Spleen (tissue), 11 donors: ENCODE measurements at regions not wholly inside any gene's neighbourhood (a gene's known extent, or its start where the extent isn't known, plus 50 kb on each side); places are given as distances from the start of the nearest gene placed in this dataset.

ENCODE experiments used
- DNase-seq: peaks from one replicate; pipeline ENCODE4 v3.0.0-alpha.2; 2020
- H3K27ac ChIP-seq, 8 donors: fragments of 200-600 bp; sonication (generic) in 7 of 8; 1 replicate in 4 of 8; 2 replicates in 4 of 8; pipeline versions ENCODE4 v1.5.0 to v1.8.0; 2016 to 2021; ENCODE audit warnings: inconsistent platforms in 4 of 8, mild to moderate bottlenecking in 4 of 8, moderate library complexity in 1 of 8
- H3K27me3 ChIP-seq, 7 donors: fragments of 200-600 bp; sonication (generic) in 6 of 7; replicated peaks in 1 of 7; 1 replicate in 4 of 7; 2 replicates in 3 of 7; pipeline versions ENCODE4 v1.5.0 to v1.8.0; 2016 to 2021; ENCODE audit warnings: inconsistent platforms in 3 of 7, mild to moderate bottlenecking in 1 of 7
- H3K36me3 ChIP-seq, 6 donors: fragments of 200-600 bp; sonication (generic) in 5 of 6; 1 replicate in 4 of 6; 2 replicates in 2 of 6; pipeline versions ENCODE4 v1.5.0 to v1.8.0; 2016 to 2021; ENCODE audit warnings: inconsistent platforms in 2 of 6
- H3K4me1 ChIP-seq, 6 donors: fragments of 200-600 bp; sonication (generic) in 5 of 6; 1 replicate in 3 of 6; 2 replicates in 3 of 6; pipeline versions ENCODE4 v1.5.0 to v1.8.0; 2016 to 2021; ENCODE audit warnings: inconsistent platforms in 3 of 6
- H3K4me3 ChIP-seq, 8 donors: fragments of 200-600 bp; sonication (generic) in 7 of 8; 1 replicate in 4 of 8; 2 replicates in 4 of 8; pipeline versions ENCODE4 v1.5.0 to v1.8.0; 2016 to 2021; ENCODE audit warnings: inconsistent platforms in 4 of 8, mild to moderate bottlenecking in 4 of 8, moderate library complexity in 2 of 8
- H3K9me3 ChIP-seq, 8 donors: fragments of 200-600 bp; sonication (generic) in 7 of 8; 1 replicate in 4 of 8; 2 replicates in 4 of 8; pipeline versions ENCODE4 v1.5.0 to v1.8.0; 2016 to 2021; ENCODE audit warnings: inconsistent platforms in 4 of 8
- CTCF ChIP-seq, 11 experiments: fragments of 200-600 bp in 7 of 11; fragments of 450-650 bp in 4 of 11; sonication (generic) in 4 of 11; IDR thresholded peaks in 8 of 11; conservative IDR thresholded peaks in 3 of 11; 1 replicate in 7 of 11; 2 replicates in 4 of 11; pipeline versions ENCODE4 v1.4.0 to v1.8.0; 2016 to 2021; ENCODE audit warnings: antibody characterized with exemption in 11 of 11, inconsistent platforms in 4 of 11, mild to moderate bottlenecking in 1 of 11
- POLR2A ChIP-seq, 3 donors: fragments of 450-650 bp; IDR thresholded peaks; one replicate each; pipeline ENCODE4 v1.5.1; 2017; ENCODE audit warnings: antibody characterized with exemption in 3 of 3, mild to moderate bottlenecking in 1 of 3
- POLR2AphosphoS5 ChIP-seq, 3 donors: sonication (generic); formaldehyde crosslinking; IDR thresholded peaks; one replicate each; pipeline ENCODE4 v1.5.1; 2017; ENCODE audit warnings: antibody characterized with exemption in 3 of 3
- WGBS, 5 donors: extraction: QIAGEN DNeasy Blood & Tissue Kit in 3 of 5; methylation state at CpG; one replicate each; pipeline versions ENCODE4 v1.1.5 to v1.1.7; 2013 to 2018; 5-methylcytosine and 5-hydroxymethylcytosine counted together
- intact Hi-C: fragments of 100-400 bp; cut with DNase I; formaldehyde crosslinking; loops from one replicate; pipeline ENCODE4 v1.15.0; 2023; ENCODE audit warnings: low total_unique reads
- donor health status: healthy with polysubstance abuse.
- donor health status: DM: no; HTN: no; CAD: no; lungs with moderate emphysema.
- donor health status: DM: no; HTN: no; CAD: no.
- donor health status: Bipolar disorder and iron deficiency.
- donor health status: healthy.
- donor health status: DM: no; HTN: no; CAD: no.
- donor health status: DM: yes; HTN: yes; CAD: no.

- WGBS, 5 donors, result 78 to 90% (median 87%) methylated on average over 9 to 11 of the region's 11 CpGs
- intact Hi-C loops, result no loop called here
- no peak overlapping the region for H3K4me3 ChIP-seq
Measured at GRCh38 chr6:906920-907319, 214.0 kb upstream of the EXOC2 start.

GRCh38 chr6:905556-905955, 212.6 kb upstream of the EXOC2 start:
- H3K4me3 ChIP-seq, result no peak overlapping the region
- H3K9me3 ChIP-seq, result no peaks in the 10 kb centered on the region
- peaks cover 0 to 15% (median 0%) of the 10 kb centered on the region in 7 donors for H3K27me3 ChIP-seq
- intact Hi-C loops, result no loop called here
- H3K4me1 ChIP-seq, result no peaks in the 10 kb centered on the region
- TF ChIP-seq POLR2AphosphoS5 (IDR thresholded peaks at IDR 0.05) (no peak), POLR2A (IDR thresholded peaks at IDR 0.05) (no peak), CTCF (IDR thresholded peaks at IDR 0.05 in 8 of 11, conservative IDR thresholded peaks at IDR 0.05 in 3 of 11) (no peak)
- H3K27ac ChIP-seq, result no peak overlapping the region
- no peaks in the 10 kb centered on the region for H3K36me3 ChIP-seq
- no peak for DNase-seq

More at GRCh38 chr6:906920-907319, 214.0 kb upstream of the EXOC2 start:
- Histone ChIP-seq H3K36me3 (no peaks in the 10 kb centered on the region), H3K4me1 (no peaks in the 10 kb centered on the region), H3K27me3 (peaks cover 0 to 19% (median 0%) of the 10 kb centered on the region in 7 donors), H3K9me3 (no peaks in the 10 kb centered on the region), H3K27ac (no peak overlapping the region)
- DNase-seq, result no peak
- TF ChIP-seq CTCF (IDR thresholded peaks at IDR 0.05 in 8 of 11, conservative IDR thresholded peaks at IDR 0.05 in 3 of 11) (no peak), POLR2A (IDR thresholded peaks at IDR 0.05) (no peak), POLR2AphosphoS5 (IDR thresholded peaks at IDR 0.05) (no peak)

GRCh38 chr6:904994-905393, 212.1 kb upstream of the EXOC2 start:
- no peaks in the 10 kb centered on the region for H3K36me3 ChIP-seq
- peaks cover 0 to 15% (median 0%) of the 10 kb centered on the region in 7 donors for H3K27me3 ChIP-seq
- H3K9me3 ChIP-seq, result no peaks in the 10 kb centered on the region
- no peak overlapping the region for H3K27ac ChIP-seq
- TF ChIP-seq CTCF (IDR thresholded peaks at IDR 0.05 in 8 of 11, conservative IDR thresholded peaks at IDR 0.05 in 3 of 11) (no peak), POLR2AphosphoS5 (IDR thresholded peaks at IDR 0.05) (no peak), POLR2A (IDR thresholded peaks at IDR 0.05) (no peak)
- no peaks in the 10 kb centered on the region for H3K4me1 ChIP-seq
- DNase-seq, result no peak
- H3K4me3 ChIP-seq, result no peak overlapping the region
- intact Hi-C loops, result no loop called here

GRCh38 chr6:903761-904160, 210.8 kb upstream of the EXOC2 start:
- Histone ChIP-seq H3K4me3 (no peak overlapping the region), H3K27ac (no peak overlapping the region), H3K9me3 (no peaks in the 10 kb centered on the region), H3K27me3 (peaks cover 0 to 21% (median 0%) of the 10 kb centered on the region in 7 donors), H3K36me3 (no peaks in the 10 kb centered on the region), H3K4me1 (no peaks in the 10 kb centered on the region)
- WGBS, 5 donors, result 81 to 92% (median 88%) methylated on average over 6 of the region's 6 CpGs
- intact Hi-C loops, result no loop called here
- TF ChIP-seq POLR2AphosphoS5 (IDR thresholded peaks at IDR 0.05) (no peak), CTCF (IDR thresholded peaks at IDR 0.05 in 8 of 11, conservative IDR thresholded peaks at IDR 0.05 in 3 of 11) (no peak), POLR2A (IDR thresholded peaks at IDR 0.05) (no peak)
- no peak for DNase-seq
